Middle frontal gyrus (tissue), 1 donor: ENCODE measurements at regions not wholly inside any gene's neighbourhood (a gene's known extent, or its start where the extent isn't known, plus 50 kb on each side); places are given as distances from the start of the nearest gene placed in this dataset.
"Not testable (repeated sequence)": the region's sequence is repeated elsewhere in the genome, so short reads cannot be mapped to it uniquely, and the experiment has no call there.

Source experiments
- DNase-seq: peaks from one replicate; pipeline ENCODE4 v3.0.0-alpha.2; 2015; ENCODE audit warnings: low spot score; ENCODE audit errors: extremely low spot score

- no peak for DNase-seq
These were observed 122.7 kb downstream of the FAM53A start for GRCh38 chr4:1561286-1561990.

- no peak for DNase-seq
These were observed 124.0 kb downstream of the FAM53A start for GRCh38 chr4:1559896-1560650.

GRCh38 chr4:1558205-1558604 is 125.9 kb downstream of the FAM53A start:
- no peak for DNase-seq

- DNase-seq: no peak
These were observed 126.9 kb downstream of the FAM53A start for GRCh38 chr4:1557221-1557597.

GRCh38 chr4:1556541-1557220 is 127.4 kb downstream of the FAM53A start:
- no peak for DNase-seq

- DNase-seq: no peak
These were observed 129.2 kb downstream of the FAM53A start for GRCh38 chr4:1554876-1555265.

- no peak for DNase-seq
These were observed 129.8 kb downstream of the FAM53A start for GRCh38 chr4:1554246-1554875.

GRCh38 chr4:1553365-1553764 is 130.7 kb downstream of the FAM53A start:
- no peak for DNase-seq

GRCh38 chr4:1552451-1552850 is 131.7 kb downstream of the FAM53A start:
- no peak for DNase-seq

- DNase-seq: no peak
These were observed 132.9 kb downstream of the FAM53A start for GRCh38 chr4:1551211-1551610.

- DNase-seq: no peak
These were observed 133.7 kb downstream of the FAM53A start for GRCh38 chr4:1550122-1551070.

- DNase-seq: no peak
These were observed 134.5 kb downstream of the FAM53A start for GRCh38 chr4:1549638-1550035.

GRCh38 chr4:1548827-1549637 is 135.1 kb downstream of the FAM53A start:
- DNase-seq: not testable (repeated sequence)

GRCh38 chr4:1547856-1548826 is 136.0 kb downstream of the FAM53A start:
- no peak for DNase-seq

GRCh38 chr4:1547131-1547855 is 136.8 kb downstream of the FAM53A start:
- no peak for DNase-seq

GRCh38 chr4:1544861-1545281 is 138.6 kb upstream of the NKX1-1 start:
- no peak for DNase-seq

GRCh38 chr4:1544435-1544834 is 138.2 kb upstream of the NKX1-1 start:
- not testable (repeated sequence) for DNase-seq

- DNase-seq: no peak
These were observed 137.7 kb upstream of the NKX1-1 start for GRCh38 chr4:1543976-1544375.
